ENCODE measurements at regions not wholly inside any gene's neighbourhood (a gene's known extent, or its start where the extent isn't known, plus 50 kb on each side); places are given as distances from the start of the nearest gene placed in this dataset.
A peak's percentile ranks its signal among the peaks of the same experiment; 100 is the strongest.

DNA sequence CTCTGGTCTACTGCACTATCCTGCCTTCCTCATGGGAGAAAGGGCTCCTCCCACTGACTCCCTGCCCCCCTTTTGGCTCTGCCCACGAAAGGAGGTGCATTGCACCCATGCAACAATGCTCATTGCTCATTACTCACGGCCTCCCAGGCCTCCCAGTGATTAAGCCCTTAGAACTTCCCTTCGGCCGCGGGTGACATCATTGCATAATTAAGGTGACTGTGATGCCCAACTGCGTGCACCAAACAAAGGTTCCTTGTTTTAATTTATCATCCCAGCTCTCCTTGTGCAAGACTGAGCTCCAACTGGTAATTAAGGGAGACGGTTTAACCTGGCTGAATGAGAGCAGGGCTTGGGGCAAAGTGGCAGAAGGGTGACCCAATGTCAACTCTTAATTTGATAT is 180.4 kb downstream of the GAS1 start:
- 78 to 88% methylated on average over 7 of the region's 7 CpGs for WGBS, 2 donors
- DNase-seq (peak; percentile 67 to 76), ATAC-seq (ENCODE audit: low FRiP score) (no peak)
- no peaks in the 10 kb centered on the region for H3K9me3 ChIP-seq (ENCODE audit: control insufficient read depth, low read length)
- H3K27ac ChIP-seq (ENCODE audit: low read depth in 1 of 2, low read length in 2 of 2) = no peak overlapping the region
- no peaks in the 10 kb centered on the region for H3K27me3 ChIP-seq (ENCODE audit: control insufficient read depth in 1 of 2, insufficient read depth in 2 of 2, low read length in 1 of 2)
- no peaks in the 10 kb centered on the region for H3K36me3 ChIP-seq (ENCODE audit: control insufficient read depth in 1 of 2, insufficient read depth in 2 of 2, low read length in 1 of 2)
- H3K4me1 ChIP-seq (ENCODE audit: control insufficient read depth in 1 of 2, insufficient read depth in 2 of 2, low read length in 2 of 2) = no peaks in the 10 kb centered on the region
- intact Hi-C loops (cut with DNase I) = no loop called here
- H3K4me3 ChIP-seq (ENCODE audit: low read length in 2 of 2) = no peak overlapping the region

DNA sequence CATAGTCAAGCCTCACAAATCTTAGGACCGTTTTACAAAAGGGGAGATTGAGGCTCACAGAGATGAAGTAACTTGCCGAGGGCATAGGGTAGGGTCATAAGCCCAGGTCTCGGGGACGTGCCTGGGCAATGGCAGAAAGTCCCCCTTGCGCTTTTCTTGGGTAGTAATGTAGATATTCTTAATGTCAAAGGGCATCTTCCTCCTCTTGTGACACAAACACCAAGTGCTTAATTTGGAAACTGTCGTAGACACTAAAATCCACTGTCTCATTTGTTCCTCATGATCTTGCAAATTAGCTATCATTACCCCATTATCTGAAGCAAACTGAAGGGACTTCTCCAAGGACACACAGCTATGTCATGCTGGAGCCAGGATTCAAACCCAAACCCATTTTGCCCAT is 180.8 kb downstream of the GAS1 start:
- no peak overlapping the region for H3K4me3 ChIP-seq (ENCODE audit: low read length in 2 of 2)
- DNase-seq (no peak), ATAC-seq (ENCODE audit: low FRiP score) (no peak)
- H3K9me3 ChIP-seq (ENCODE audit: control insufficient read depth, low read length) = no peaks in the 10 kb centered on the region
- H3K27me3 ChIP-seq (ENCODE audit: control insufficient read depth in 1 of 2, insufficient read depth in 2 of 2, low read length in 1 of 2) = no peaks in the 10 kb centered on the region
- 94 to 95% methylated on average over 6 of the region's 6 CpGs for WGBS, 2 donors
- no peak overlapping the region for H3K27ac ChIP-seq (ENCODE audit: low read depth in 1 of 2, low read length in 2 of 2)
- intact Hi-C loops (cut with DNase I) = no loop called here
- no peaks in the 10 kb centered on the region for H3K4me1 ChIP-seq (ENCODE audit: control insufficient read depth in 1 of 2, insufficient read depth in 2 of 2, low read length in 2 of 2)
- H3K36me3 ChIP-seq (ENCODE audit: control insufficient read depth in 1 of 2, insufficient read depth in 2 of 2, low read length in 1 of 2) = no peaks in the 10 kb centered on the region

DNA sequence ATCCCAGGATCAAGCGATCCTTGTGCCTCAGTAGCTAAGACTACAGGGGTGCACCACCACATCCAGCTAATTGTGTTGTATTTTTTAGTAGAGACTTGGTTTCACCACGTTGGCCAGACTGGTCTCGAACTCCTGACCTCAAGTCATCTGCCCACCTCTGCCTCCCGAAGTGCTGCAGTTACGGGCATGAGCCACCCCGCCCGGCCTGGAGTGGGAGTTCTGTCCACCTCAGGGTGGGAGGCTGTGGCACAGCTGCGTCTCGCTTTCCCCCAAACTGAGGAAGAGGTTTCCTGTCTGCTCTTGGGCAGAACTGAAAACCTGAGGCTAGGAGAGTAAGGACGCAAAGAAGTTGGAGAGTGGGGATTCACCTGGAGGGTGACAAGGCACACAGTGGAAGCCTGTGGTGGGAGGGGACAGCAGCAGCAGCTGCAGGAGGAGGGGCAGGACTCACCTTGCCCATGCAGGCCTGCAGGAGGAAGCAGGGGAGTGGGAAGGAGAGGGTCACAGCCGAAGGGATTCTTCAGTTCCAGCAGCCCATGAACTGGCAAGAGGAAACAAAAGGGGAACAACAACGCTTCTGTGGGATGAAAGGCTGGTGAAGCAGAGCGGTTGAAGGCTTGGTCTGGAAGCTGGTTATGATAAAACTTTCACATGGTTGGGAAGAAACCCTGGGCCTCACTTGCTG is 181.4 kb downstream of the GAS1 start:
- 87 to 88% methylated on average over 13 of the region's 13 CpGs for WGBS, 2 donors
- H3K4me1 ChIP-seq (ENCODE audit: control insufficient read depth in 1 of 2, insufficient read depth in 2 of 2, low read length in 2 of 2) = no peaks in the 10 kb centered on the region
- DNase-seq (no peak), ATAC-seq (ENCODE audit: low FRiP score) (no peak)
- H3K27me3 ChIP-seq (ENCODE audit: control insufficient read depth in 1 of 2, insufficient read depth in 2 of 2, low read length in 1 of 2) = no peaks in the 10 kb centered on the region
- intact Hi-C loops (cut with DNase I) = no loop called here
- H3K27ac ChIP-seq (ENCODE audit: low read depth in 1 of 2, low read length in 2 of 2) = no peak overlapping the region
- H3K9me3 ChIP-seq (ENCODE audit: control insufficient read depth, low read length) = no peaks in the 10 kb centered on the region
- H3K4me3 ChIP-seq (ENCODE audit: low read length in 2 of 2) = no peak overlapping the region
- no peaks in the 10 kb centered on the region for H3K36me3 ChIP-seq (ENCODE audit: control insufficient read depth in 1 of 2, insufficient read depth in 2 of 2, low read length in 1 of 2)

DNA sequence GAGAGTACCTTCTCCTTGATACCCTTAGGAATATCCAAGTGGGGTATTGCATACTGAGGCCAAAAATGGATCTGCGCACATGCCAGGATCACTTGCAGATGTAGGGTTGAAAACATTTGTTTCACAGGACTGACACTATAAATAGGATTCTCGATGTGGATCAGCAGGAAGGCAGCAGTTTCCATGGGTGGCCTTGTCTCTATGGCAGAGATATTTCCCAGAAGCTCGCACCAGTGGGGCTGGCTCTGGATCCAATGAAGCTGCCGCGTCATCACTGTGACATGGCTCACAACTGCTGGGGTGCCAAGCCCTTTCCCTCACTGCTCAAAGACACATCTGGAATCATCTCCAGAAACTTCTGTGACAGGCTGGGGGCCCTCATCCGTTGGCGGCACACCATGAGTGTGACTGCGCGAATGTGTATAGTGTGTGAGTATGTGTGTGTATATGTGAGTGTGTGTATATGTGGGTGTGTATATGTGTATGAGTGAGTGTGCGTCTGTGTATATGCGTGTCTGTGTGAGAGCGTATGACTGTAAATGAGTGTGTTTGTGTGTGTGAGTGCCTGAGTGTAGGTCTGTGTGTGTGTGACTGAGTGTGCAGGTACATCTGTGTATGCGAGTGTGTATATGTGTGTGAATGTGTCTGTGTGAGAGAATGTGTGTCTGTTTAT is 182.5 kb downstream of the GAS1 start:
- Histone ChIP-seq H3K4me1 (ENCODE audit: control insufficient read depth in 1 of 2, insufficient read depth in 2 of 2, low read length in 2 of 2) (no peaks in the 10 kb centered on the region), H3K27me3 (ENCODE audit: control insufficient read depth in 1 of 2, insufficient read depth in 2 of 2, low read length in 1 of 2) (no peaks in the 10 kb centered on the region), H3K9me3 (ENCODE audit: control insufficient read depth, low read length) (no peaks in the 10 kb centered on the region), H3K4me3 (ENCODE audit: low read length in 2 of 2) (no peak overlapping the region), H3K36me3 (ENCODE audit: control insufficient read depth in 1 of 2, insufficient read depth in 2 of 2, low read length in 1 of 2) (no peaks in the 10 kb centered on the region), H3K27ac (ENCODE audit: low read depth in 1 of 2, low read length in 2 of 2) (no peak overlapping the region)
- DNase-seq = no peak
- ATAC-seq (ENCODE audit: low FRiP score) = peak; percentile 43
- 88 to 90% methylated on average over 13 of the region's 13 CpGs for WGBS, 2 donors
- intact Hi-C loops (cut with DNase I) = no loop called here

DNA sequence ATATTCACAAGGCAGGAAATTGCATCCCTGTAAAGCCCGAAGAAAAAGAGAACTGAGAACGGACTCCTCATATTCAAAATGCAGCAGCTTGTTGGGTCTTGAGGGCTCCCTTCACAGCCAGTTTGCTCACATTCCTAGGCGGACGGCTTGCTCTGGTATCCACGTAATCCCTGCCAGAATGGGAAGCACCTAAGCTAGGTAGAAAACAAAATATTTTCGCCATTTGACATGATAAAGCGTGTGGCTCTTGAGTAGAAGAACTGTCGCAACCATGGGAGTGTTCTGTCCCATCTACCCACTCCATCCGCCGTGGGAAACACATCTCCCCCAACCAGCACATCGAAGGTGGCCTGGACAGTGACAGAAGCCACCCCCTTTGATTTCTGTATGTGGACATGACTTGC is 183.1 kb downstream of the GAS1 start:
- 94% methylated on average over 11 of the region's 11 CpGs for WGBS, 2 donors
- H3K27ac ChIP-seq (ENCODE audit: low read depth in 1 of 2, low read length in 2 of 2) = no peak overlapping the region
- DNase-seq = no peak
- no peaks in the 10 kb centered on the region for H3K36me3 ChIP-seq (ENCODE audit: control insufficient read depth in 1 of 2, insufficient read depth in 2 of 2, low read length in 1 of 2)
- no peaks in the 10 kb centered on the region for H3K27me3 ChIP-seq (ENCODE audit: control insufficient read depth in 1 of 2, insufficient read depth in 2 of 2, low read length in 1 of 2)
- intact Hi-C loops (cut with DNase I) = no loop called here
- H3K4me1 ChIP-seq (ENCODE audit: control insufficient read depth in 1 of 2, insufficient read depth in 2 of 2, low read length in 2 of 2) = no peaks in the 10 kb centered on the region
- H3K9me3 ChIP-seq (ENCODE audit: control insufficient read depth, low read length) = no peaks in the 10 kb centered on the region
- no peak overlapping the region for H3K4me3 ChIP-seq (ENCODE audit: low read length in 2 of 2)
- no peak for ATAC-seq (ENCODE audit: low FRiP score)

DNA sequence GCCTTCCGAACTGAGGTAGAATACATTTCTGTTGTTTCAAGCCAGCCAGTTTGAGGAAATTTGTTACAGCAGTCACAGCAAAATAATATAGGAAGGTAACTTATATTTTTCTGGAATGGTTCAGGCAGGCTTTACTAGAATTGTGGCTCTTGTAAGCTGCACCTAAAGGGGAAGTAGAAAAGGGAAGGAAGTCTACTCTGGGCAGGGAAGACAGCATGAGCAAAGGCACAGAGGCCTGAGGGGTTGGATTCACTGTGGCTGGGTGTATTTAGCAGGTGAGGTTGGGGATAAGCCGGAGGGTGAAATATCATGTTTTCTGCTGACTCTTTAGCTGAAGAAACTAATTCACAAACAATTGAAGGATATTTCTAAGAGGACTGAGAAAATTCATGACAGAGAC is 183.5 kb downstream of the GAS1 start:
- intact Hi-C loops (cut with DNase I) = no loop called here
- 93 to 96% methylated on average over 2 of the region's 2 CpGs for WGBS, 2 donors
- no peaks in the 10 kb centered on the region for H3K27me3 ChIP-seq (ENCODE audit: control insufficient read depth in 1 of 2, insufficient read depth in 2 of 2, low read length in 1 of 2)
- no peaks in the 10 kb centered on the region for H3K9me3 ChIP-seq (ENCODE audit: control insufficient read depth, low read length)
- H3K27ac ChIP-seq (ENCODE audit: low read depth in 1 of 2, low read length in 2 of 2) = no peak overlapping the region
- no peaks in the 10 kb centered on the region for H3K4me1 ChIP-seq (ENCODE audit: control insufficient read depth in 1 of 2, insufficient read depth in 2 of 2, low read length in 2 of 2)
- no peak for DNase-seq
- ATAC-seq (ENCODE audit: low FRiP score) = no peak
- H3K4me3 ChIP-seq (ENCODE audit: low read length in 2 of 2) = no peak overlapping the region
- no peaks in the 10 kb centered on the region for H3K36me3 ChIP-seq (ENCODE audit: control insufficient read depth in 1 of 2, insufficient read depth in 2 of 2, low read length in 1 of 2)

DNA sequence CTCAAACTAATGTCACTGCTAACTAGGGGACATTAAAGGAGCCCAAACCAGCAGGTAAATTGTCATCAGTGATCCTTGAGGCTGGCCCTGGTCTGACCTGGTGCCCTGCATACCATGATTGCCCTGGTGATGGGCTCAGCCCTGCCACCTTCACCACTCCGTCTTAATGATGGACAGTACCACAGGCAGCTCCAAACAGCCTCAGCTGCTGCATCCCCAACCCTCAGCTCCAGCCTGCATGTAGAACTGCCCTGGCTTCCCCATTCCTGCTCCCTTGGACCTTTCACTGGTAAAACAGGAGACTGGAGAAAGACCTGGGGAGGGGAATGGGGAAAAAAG is 190.0 kb downstream of the GAS1 start:
- 86 to 93% methylated on average over 1 of the region's 1 CpG for WGBS, 2 donors
- intact Hi-C loops (cut with DNase I) = no loop called here

DNA sequence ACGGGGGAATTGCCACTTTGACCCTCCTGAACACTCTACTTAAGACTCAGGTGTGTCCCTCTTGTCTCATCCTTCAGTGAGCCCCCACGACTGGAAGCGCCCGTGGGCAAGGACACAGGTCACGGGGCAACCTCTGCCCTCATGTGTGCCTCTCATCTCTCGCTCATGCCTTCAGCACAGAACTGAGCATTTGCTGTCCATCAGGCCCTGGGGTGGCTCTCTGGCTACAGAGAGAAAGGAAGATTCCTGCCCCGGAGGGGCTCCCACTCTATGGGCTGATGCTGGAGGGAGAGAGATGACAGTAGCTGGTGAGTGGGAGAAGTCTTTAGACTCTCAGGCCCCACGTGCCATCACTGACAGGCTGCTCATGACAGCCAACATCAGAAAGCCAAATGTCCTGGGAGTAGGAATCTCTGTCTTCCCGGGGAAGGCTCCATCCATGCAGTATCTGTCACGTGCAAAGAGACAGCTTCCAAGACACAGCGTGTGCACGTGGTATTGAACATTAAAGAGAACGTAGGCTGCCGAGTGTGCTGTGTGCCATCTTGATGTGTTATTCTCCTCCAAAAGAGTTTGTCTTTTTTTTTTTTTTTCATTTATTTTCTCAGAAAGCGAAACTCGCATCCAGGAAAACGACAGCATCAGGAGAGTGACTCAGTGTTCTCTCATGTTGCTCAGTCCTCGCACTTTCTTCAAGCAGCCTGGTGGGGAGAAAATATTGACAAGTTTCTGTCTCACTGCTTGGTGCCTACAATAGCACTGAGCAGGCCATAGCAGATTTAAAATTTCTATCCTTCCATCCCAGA is 190.5 kb downstream of the GAS1 start:
- H3K9me3 ChIP-seq (ENCODE audit: control insufficient read depth, low read length) = no peaks in the 10 kb centered on the region
- ATAC-seq (ENCODE audit: low FRiP score) = peak; percentile 26
- WGBS, 2 donors = 76 to 83% methylated on average over 18 of the region's 18 CpGs
- H3K27ac ChIP-seq (ENCODE audit: low read depth in 1 of 2, low read length in 2 of 2) = no peak overlapping the region
- no peaks in the 10 kb centered on the region for H3K4me1 ChIP-seq (ENCODE audit: control insufficient read depth in 1 of 2, insufficient read depth in 2 of 2, low read length in 2 of 2)
- H3K4me3 ChIP-seq (ENCODE audit: low read length in 2 of 2) = no peak overlapping the region
- H3K36me3 ChIP-seq (ENCODE audit: control insufficient read depth in 1 of 2, insufficient read depth in 2 of 2, low read length in 1 of 2) = no peaks in the 10 kb centered on the region
- intact Hi-C loops (cut with DNase I) = no loop called here
- H3K27me3 ChIP-seq (ENCODE audit: control insufficient read depth in 1 of 2, insufficient read depth in 2 of 2, low read length in 1 of 2) = no peaks in the 10 kb centered on the region
- no peak for DNase-seq

More for the DNA sequence above, 190.0 kb downstream of the GAS1 start:
- Histone ChIP-seq H3K36me3 (ENCODE audit: control insufficient read depth in 1 of 2, insufficient read depth in 2 of 2, low read length in 1 of 2) (no peaks in the 10 kb centered on the region), H3K4me1 (ENCODE audit: control insufficient read depth in 1 of 2, insufficient read depth in 2 of 2, low read length in 2 of 2) (no peaks in the 10 kb centered on the region), H3K9me3 (ENCODE audit: control insufficient read depth, low read length) (no peaks in the 10 kb centered on the region), H3K27ac (ENCODE audit: low read depth in 1 of 2, low read length in 2 of 2) (no peak overlapping the region), H3K4me3 (ENCODE audit: low read length in 2 of 2) (no peak overlapping the region), H3K27me3 (ENCODE audit: control insufficient read depth in 1 of 2, insufficient read depth in 2 of 2, low read length in 1 of 2) (no peaks in the 10 kb centered on the region)
- ATAC-seq (ENCODE audit: low FRiP score) (no peak), DNase-seq (no peak)

DNA sequence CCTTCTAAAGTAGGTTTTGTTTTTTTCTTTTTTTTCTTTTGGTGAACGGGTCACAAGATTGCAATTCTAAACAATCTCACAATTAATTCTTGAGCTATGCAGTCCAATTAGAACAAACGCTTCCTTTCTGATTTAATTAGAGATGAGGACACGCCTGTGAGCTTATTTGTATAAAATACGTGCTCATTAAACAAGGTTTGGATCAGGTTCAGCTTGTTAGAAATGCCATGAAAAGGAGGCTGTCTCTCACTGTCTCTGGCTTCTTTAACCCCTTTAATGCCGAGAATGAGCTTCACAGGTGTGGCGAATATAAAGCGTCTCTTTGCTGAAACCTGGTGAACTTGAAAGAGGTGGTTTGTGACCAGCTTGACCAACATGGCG is 191.8 kb downstream of the GAS1 start:
- intact Hi-C loops (cut with DNase I) = no loop called here
- WGBS, 2 donors = 87 to 88% methylated on average over 8 of the region's 8 CpGs
- ATAC-seq (ENCODE audit: low FRiP score) (no peak), DNase-seq (no peak)
- H3K4me3 ChIP-seq (ENCODE audit: low read length in 2 of 2) = no peak overlapping the region
- H3K36me3 ChIP-seq (ENCODE audit: control insufficient read depth in 1 of 2, insufficient read depth in 2 of 2, low read length in 1 of 2) = no peaks in the 10 kb centered on the region
- H3K9me3 ChIP-seq (ENCODE audit: control insufficient read depth, low read length) = no peaks in the 10 kb centered on the region
- no peaks in the 10 kb centered on the region for H3K27me3 ChIP-seq (ENCODE audit: control insufficient read depth in 1 of 2, insufficient read depth in 2 of 2, low read length in 1 of 2)
- H3K27ac ChIP-seq (ENCODE audit: low read depth in 1 of 2, low read length in 2 of 2) = no peak overlapping the region
- no peaks in the 10 kb centered on the region for H3K4me1 ChIP-seq (ENCODE audit: control insufficient read depth in 1 of 2, insufficient read depth in 2 of 2, low read length in 2 of 2)
